Endothelial cell (in vitro differentiated cells): ENCODE measurements at regions not wholly inside any gene's neighbourhood (a gene's known extent, or its start where the extent isn't known, plus 50 kb on each side); places are given as distances from the start of the nearest gene placed in this dataset.

ENCODE experiments used
- DNase-seq: peaks from one replicate; pipeline ENCODE4 v3.0.0; 2021; ENCODE audit warnings: low spot score
- H3K27ac Mint-ChIP-seq: one replicate; pipeline ENCODE4 v1.8.0; 2021; ENCODE audit warnings: mixed read lengths, inconsistent platforms; ENCODE audit not compliant: unreplicated experiment
- H3K27me3 Mint-ChIP-seq: one replicate; pipeline ENCODE4 v1.8.0; 2021; ENCODE audit warnings: mild to moderate bottlenecking, moderate library complexity, mixed read lengths, inconsistent platforms; ENCODE audit not compliant: unreplicated experiment
- H3K36me3 Mint-ChIP-seq: one replicate; pipeline ENCODE4 v1.8.0; 2021; ENCODE audit warnings: mild to moderate bottlenecking, low read depth, mixed read lengths, inconsistent platforms; ENCODE audit not compliant: unreplicated experiment
- H3K4me1 Mint-ChIP-seq: one replicate; pipeline ENCODE4 v1.8.0; 2021; ENCODE audit warnings: mild to moderate bottlenecking, mixed read lengths, inconsistent platforms; ENCODE audit not compliant: unreplicated experiment
- H3K4me3 Mint-ChIP-seq: one replicate; pipeline ENCODE4 v1.8.0; 2021; ENCODE audit warnings: mild to moderate bottlenecking, mixed read lengths, inconsistent platforms; ENCODE audit not compliant: unreplicated experiment
- H3K9me3 Mint-ChIP-seq: one replicate; pipeline ENCODE4 v1.8.0; 2021; ENCODE audit warnings: mixed read lengths, inconsistent platforms; ENCODE audit not compliant: unreplicated experiment
- CTCF ChIP-seq: fragments of 200-600 bp; sonication (generic); IDR thresholded peaks from one replicate; pipeline ENCODE4 v1.5.0; 2021; ENCODE audit warnings: antibody characterized with exemption; ENCODE audit not compliant: unreplicated experiment

- Mint-ChIP-seq H3K9me3 (peaks cover 5% of the 10 kb centered on the region), H3K36me3 (no peaks in the 10 kb centered on the region)
Observed at GRCh38 chr14:82621881-82622450, 1088.3 kb upstream of the SEL1L start.

GRCh38 chr14:82626156-82627066 is 1092.8 kb upstream of the SEL1L start:
- Mint-ChIP-seq H3K9me3 (peaks cover 14% of the 10 kb centered on the region), H3K4me3 (no peak overlapping the region), H3K27me3 (peaks cover 2% of the 10 kb centered on the region), H3K27ac (no peak overlapping the region), H3K36me3 (no peaks in the 10 kb centered on the region), H3K4me1 (no peaks in the 10 kb centered on the region)
- no peak for DNase-seq
- TF ChIP-seq CTCF = no peak

More at GRCh38 chr14:82621881-82622450, 1088.3 kb upstream of the SEL1L start:
- Mint-ChIP-seq H3K27ac (no peak overlapping the region), H3K4me3 (no peak overlapping the region), H3K27me3 (peaks cover 2% of the 10 kb centered on the region), H3K4me1 (no peaks in the 10 kb centered on the region)
- no peak for TF ChIP-seq CTCF
- no peak for DNase-seq

- H3K4me3 Mint-ChIP-seq = no peak overlapping the region
- H3K36me3 Mint-ChIP-seq = no peaks in the 10 kb centered on the region
- H3K27me3 Mint-ChIP-seq = no peaks in the 10 kb centered on the region
- DNase-seq = no peak
- H3K9me3 Mint-ChIP-seq = peaks cover 18% of the 10 kb centered on the region
- H3K27ac Mint-ChIP-seq = no peak overlapping the region
- no peak for TF ChIP-seq CTCF
- no peaks in the 10 kb centered on the region for H3K4me1 Mint-ChIP-seq
Observed at GRCh38 chr14:82635915-82636314, 1102.3 kb upstream of the SEL1L start.

- Mint-ChIP-seq H3K9me3 (peaks cover 18% of the 10 kb centered on the region), H3K4me3 (no peak overlapping the region), H3K4me1 (no peaks in the 10 kb centered on the region), H3K27me3 (no peaks in the 10 kb centered on the region), H3K27ac (no peak overlapping the region), H3K36me3 (no peaks in the 10 kb centered on the region)
- TF ChIP-seq CTCF = no peak
- no peak for DNase-seq
Observed at GRCh38 chr14:82636426-82636825, 1102.8 kb upstream of the SEL1L start.

- DNase-seq = no peak
- Mint-ChIP-seq H3K4me3 (no peak overlapping the region), H3K9me3 (peaks cover 10% of the 10 kb centered on the region), H3K27ac (no peak overlapping the region), H3K36me3 (no peaks in the 10 kb centered on the region), H3K4me1 (no peaks in the 10 kb centered on the region), H3K27me3 (no peaks in the 10 kb centered on the region)
- TF ChIP-seq CTCF = no peak
Observed at GRCh38 chr14:82641050-82641540, 1107.4 kb upstream of the SEL1L start.
